HG02981 (cell line): ENCODE measurements at regions not wholly inside any gene's neighbourhood (a gene's known extent, or its start where the extent isn't known, plus 50 kb on each side); places are given as distances from the start of the nearest gene placed in this dataset.

Experiments used
- ATAC-seq: cut with Tn5 transposase; IDR thresholded peaks from one replicate; pipeline ENCODE4 v1.9.1; 2021; ENCODE audit warnings: mild to moderate bottlenecking, moderate library complexity; ENCODE audit not compliant: unreplicated experiment

GRCh38 chr2:88832311-88832991 lies 141.0 kb downstream of the RPIA start:
- no peak for ATAC-seq

- no peak for ATAC-seq
Measured at GRCh38 chr2:88832992-88833389, 141.5 kb downstream of the RPIA start.

DNA sequence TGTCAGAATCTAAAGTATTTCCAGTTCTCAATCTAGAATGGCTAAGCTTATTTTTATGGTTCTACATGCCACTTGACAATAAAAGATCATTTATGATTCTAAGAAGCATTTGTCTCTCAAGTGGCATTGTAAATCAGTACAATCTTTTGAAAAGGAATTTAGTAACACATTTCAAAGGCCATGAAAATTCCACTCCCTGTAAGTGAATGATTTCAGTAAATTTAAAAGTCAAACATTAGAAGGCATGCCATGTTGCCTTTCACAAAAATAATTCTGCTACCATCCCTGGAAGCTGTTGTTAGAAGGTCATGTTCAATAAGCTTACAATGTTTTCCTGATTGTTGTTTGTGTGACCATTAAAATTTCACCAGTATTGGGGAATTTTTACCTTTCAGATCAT lies 142.9 kb downstream of the RPIA start:
- no peak for ATAC-seq

DNA sequence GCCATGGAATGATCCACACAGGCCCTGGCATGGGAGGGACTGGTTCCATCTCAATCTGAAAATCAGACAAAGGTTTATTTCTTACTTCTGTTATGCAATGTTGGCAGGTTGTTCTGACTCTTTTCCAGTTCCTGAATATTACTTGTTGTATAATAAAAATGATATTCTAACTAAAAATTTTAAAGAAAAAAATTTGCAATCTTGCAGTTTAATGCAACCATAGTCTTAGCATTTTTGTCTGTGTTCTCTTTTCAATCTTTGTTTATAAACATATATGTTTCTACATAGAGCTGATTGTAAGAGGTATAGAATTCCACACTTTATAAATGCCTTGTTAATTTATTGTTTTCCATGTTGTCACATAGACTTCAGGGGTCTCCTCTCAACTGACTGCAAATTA lies 143.4 kb downstream of the RPIA start:
- no peak for ATAC-seq

GRCh38 chr2:88835726-88836125 lies 144.3 kb downstream of the RPIA start:
- no peak for ATAC-seq

GRCh38 chr2:88836351-88836750 lies 144.9 kb downstream of the RPIA start:
- ATAC-seq = no peak

GRCh38 chr2:88837511-88838160 lies 146.2 kb downstream of the RPIA start:
- ATAC-seq = no peak

- ATAC-seq = peak; percentile 76
Measured at GRCh38 chr2:88838165-88838635, 146.7 kb downstream of the RPIA start.

DNA sequence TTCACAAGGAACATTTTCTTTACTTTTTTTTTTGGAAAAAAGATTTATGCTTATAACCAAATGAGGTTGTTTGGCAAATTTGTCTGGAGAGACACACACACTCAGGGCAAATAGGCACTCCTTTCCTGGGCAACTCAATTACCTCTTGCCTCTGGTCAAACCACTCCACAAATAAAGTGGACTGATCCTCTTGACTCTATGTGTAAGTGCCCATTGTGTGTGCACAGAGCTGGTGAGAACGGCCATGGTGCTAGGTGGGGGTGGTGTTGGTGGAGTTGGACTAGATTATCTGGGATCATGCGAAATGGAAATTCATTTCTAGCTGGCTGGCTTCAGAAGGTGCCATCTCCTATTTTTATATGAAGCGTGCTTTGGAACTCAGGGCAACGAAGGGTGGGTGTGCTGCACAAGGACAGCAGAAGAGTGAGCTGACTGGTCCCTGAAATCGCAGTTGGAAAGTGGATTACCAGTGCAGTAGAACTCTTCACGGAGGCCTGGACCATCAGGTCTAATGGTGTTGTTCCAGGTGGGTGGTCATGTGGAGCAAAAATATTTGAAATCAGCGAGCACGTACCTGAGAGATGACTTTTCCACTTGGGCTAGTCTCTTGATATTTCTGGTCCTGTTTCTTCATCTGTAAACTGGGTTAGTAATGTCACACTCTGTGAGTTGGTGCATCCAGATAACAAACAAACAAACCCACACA lies 149.9 kb downstream of the RPIA start:
- no peak for ATAC-seq

DNA sequence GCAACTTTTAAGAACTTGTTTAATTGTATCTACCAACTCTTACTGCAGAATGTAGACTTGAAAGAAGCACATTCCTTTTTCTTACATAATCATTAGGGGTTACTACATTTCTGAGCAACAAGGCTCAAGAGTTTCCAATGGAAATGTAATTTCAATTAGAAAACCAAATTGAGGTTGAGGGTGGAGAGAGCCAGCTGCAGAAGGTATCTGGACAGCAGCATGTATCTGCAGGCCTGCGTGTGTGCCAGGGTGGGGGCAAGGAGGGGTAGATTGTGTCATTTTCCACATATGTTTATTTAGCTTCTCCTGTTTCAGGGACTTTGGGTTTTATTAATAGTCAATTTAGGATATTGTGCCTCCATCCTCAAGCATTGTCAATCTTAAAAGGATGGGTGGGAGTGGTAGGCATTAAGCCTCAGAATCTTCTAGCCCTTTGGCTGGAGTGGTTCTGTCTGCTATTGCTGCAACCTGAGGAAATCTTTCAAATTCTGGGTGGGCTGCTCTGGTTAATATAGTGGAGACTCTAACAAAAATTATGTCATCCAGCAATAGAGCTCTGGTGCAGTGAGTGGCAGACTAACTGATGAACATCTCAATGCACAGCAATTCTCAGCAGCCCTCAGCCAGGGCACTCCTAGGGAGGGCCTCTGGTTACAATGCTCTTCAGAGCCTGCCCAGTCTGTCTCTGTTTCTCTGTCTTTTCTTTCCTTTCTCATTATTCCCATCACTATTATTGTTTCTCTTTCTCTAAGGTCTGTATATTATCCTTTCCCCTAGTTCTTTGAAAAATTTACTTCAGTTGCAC lies 151.4 kb downstream of the RPIA start:
- no peak for ATAC-seq

- ATAC-seq = no peak
Measured at GRCh38 chr2:88843651-88844050, 152.2 kb downstream of the RPIA start.

GRCh38 chr2:88844960-88845359 lies 153.5 kb downstream of the RPIA start:
- ATAC-seq = no peak

GRCh38 chr2:88845772-88846661 lies 154.5 kb downstream of the RPIA start:
- ATAC-seq = peak; percentile 85

- ATAC-seq = no peak
Measured at GRCh38 chr2:88852753-88853402, 161.4 kb downstream of the RPIA start.

- ATAC-seq = no peak
Measured at GRCh38 chr2:88853403-88853790, 161.9 kb downstream of the RPIA start.

- no peak for ATAC-seq
Measured at GRCh38 chr2:88854528-88854927, 163.1 kb downstream of the RPIA start.

DNA sequence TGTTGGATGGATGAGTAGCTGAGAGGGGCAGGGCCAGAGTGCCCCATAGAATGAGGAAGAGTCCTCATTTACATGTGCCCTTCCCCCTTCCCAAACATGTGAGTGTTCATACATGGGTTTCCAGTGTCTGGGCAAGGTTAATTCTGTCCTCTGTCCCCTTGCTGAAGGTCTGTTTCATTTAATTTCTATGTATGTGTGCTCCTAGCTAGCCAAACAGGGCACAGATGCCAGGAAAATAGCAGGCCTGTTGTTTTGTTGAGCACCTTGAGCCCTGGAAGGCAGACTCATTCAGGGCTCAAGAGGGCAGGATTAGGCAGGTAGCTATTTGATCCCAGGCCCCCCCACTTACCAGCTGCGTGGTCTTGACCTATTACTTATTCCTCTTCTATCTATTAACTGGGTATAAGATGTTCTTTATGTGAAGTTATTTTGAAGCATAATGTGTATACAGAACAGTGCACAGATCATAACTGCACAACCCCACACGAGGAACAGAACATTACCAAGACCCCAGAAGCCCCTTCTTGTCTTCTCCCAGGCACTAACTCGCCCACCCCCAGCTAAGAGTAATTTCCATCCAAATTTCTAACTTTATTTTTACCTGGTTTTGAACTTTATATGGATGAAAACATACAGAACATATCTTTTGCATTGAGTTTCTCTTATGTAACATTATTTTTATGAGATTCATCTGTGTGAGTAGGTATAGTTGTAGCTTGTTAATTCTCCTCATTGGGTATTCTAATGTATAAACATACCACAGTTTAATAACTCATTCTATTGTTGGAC lies 164.3 kb downstream of the RPIA start:
- ATAC-seq = peak; percentile 31

DNA sequence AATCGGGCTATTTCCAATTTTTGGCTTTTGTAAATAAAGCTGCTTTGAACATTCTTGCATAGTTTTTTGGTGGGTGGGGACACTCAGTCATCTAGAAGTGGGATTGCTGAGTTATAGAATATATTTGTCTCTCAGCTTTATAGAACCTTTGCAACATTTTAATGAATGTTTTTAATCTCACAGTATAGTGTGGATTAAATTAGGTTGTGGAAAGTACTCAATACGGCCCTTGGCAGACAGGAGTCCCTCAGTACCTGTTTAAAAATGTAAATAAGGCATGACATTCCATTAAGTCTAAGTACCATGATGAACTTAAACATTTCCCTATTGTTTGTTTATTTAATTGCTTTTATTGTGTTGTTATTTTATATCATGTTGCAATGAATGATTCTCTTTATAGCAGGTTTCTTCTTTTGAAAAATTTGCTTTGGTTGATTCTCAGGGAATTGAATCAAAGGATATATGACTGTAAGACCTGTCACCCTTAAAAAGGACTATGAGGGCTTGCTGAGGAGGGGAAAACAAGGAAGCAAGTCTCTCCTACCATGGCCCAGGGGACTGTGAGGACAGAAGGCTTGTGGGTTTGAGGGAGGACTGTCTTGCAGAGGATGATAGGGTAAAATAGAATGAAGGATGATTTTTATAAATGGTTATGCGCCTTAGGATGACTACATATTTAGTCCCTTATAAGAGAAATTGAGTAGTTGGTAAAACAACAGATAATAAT lies 165.1 kb downstream of the RPIA start:
- ATAC-seq = no peak
